Activated naive CD4-positive, alpha-beta T cell treated with anti-CD3 and anti-CD28 coated beads, Interleukin-2, amount 10 ng/mL, durations not matched to agents 7 days and 5 days (primary cell): ENCODE measurements at regions not wholly inside any gene's neighbourhood (a gene's known extent, or its start where the extent isn't known, plus 50 kb on each side); places are given as distances from the start of the nearest gene placed in this dataset.
"Not testable (repeated sequence)": the region's sequence is repeated elsewhere in the genome, so short reads cannot be mapped to it uniquely, and the experiment has no call there.

Source experiments
- CTCF ChIA-PET: fragments of 350-600 bp; sonication (Branson Sonifier 250); formaldehyde crosslinking; loops from one replicate; lab custom pipeline; 2021; ENCODE audit warnings: antibody characterized with exemption; lab: Charles Lee
- DNase-seq: peaks from one replicate; pipeline ENCODE4 v3.0.0-alpha.2; 2020
- H3K27ac Mint-ChIP-seq: one replicate; pipeline ENCODE4 v1.8.0; 2021; ENCODE audit warnings: mild to moderate bottlenecking, moderate library complexity, mixed read lengths
- H3K27me3 Mint-ChIP-seq: one replicate; pipeline ENCODE4 v1.8.0; 2021; ENCODE audit warnings: mild to moderate bottlenecking, mixed read lengths
- H3K36me3 Mint-ChIP-seq: one replicate; pipeline ENCODE4 v1.8.0; 2021; ENCODE audit warnings: mixed read lengths
- H3K4me1 Mint-ChIP-seq: one replicate; pipeline ENCODE4 v1.8.0; 2021; ENCODE audit warnings: mixed read lengths
- H3K4me3 Mint-ChIP-seq: one replicate; pipeline ENCODE4 v1.8.0; 2021; ENCODE audit warnings: mild to moderate bottlenecking, moderate library complexity, mixed read lengths
- H3K9me3 Mint-ChIP-seq: one replicate; pipeline ENCODE4 v1.8.0; 2021; ENCODE audit warnings: mixed read lengths

DNA sequence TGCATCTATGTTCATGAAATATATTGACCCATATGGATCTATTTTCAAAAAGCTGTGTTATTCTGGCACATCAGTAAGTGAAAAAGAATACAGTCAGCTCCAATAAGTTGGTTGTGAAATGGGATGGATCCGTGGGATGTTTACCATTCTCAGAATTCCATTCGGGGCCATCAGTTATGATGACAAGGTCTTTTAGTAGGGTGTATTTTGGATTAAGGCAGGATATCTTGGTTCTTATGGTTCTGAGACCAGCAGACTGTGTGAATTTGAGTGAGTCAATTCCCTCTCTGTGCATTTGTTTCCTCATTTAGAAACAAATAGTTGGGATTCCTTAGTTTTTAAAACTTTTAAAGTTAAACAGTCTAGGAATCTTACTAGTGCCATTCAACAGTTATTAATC is 287.4 kb downstream of the CD109 start:
- Mint-ChIP-seq H3K4me3 (no peak overlapping the region), H3K27ac (no peak overlapping the region), H3K4me1 (no peaks in the 10 kb centered on the region), H3K27me3 (no peaks in the 10 kb centered on the region), H3K9me3 (no peaks in the 10 kb centered on the region), H3K36me3 (no peaks in the 10 kb centered on the region)
- CTCF ChIA-PET = no interaction called here
- no peak for DNase-seq

DNA sequence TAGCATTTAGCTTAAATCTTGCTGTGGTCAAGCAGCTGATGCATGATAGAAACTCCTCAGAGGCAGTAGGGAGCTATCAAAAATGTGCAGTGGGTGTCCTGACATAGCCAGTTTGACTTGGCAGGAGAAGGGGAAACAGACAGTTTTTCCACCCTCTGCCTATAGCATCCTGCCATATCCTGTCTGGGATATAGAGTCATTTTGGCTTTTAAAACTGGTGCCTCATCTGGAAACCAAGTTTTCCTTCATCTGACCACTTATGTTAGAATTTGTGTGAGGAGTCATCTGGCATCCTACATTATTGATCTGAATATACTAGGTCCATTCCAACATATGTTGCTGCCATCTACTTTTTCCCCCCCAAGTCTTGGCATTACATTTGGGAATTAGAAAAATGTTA is 284.1 kb downstream of the CD109 start:
- Mint-ChIP-seq H3K36me3 (no peaks in the 10 kb centered on the region), H3K4me1 (no peaks in the 10 kb centered on the region), H3K9me3 (no peaks in the 10 kb centered on the region), H3K27ac (no peak overlapping the region), H3K4me3 (no peak overlapping the region), H3K27me3 (no peaks in the 10 kb centered on the region)
- CTCF ChIA-PET = interaction anchor here (0.6 to 1.0 kb wide), 2 partner anchors 11 to 37 kb away, joined by 3 to 6 read pairs; no protein-coding TSS in a partner anchor
- no peak for DNase-seq

DNA sequence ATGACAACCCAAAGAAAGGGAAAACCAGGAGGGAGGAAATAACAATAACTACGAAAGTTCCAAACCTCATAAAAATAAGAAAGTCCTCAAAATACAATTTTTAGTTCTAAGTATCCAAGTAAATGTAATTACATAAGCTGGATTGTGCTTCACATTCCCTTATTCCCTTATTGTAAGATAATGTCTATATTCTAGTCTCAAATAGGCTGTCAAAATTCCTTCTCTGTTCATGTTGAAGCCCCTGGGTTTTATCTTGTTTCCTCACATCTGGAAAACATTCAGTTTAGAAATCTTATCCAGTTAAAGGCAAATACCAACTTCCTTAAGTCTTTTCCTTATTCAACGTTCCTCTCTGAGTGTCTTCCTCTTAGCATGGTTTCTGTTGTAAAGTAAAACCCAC is 282.3 kb downstream of the CD109 start:
- no peaks in the 10 kb centered on the region for H3K4me1 Mint-ChIP-seq
- no peak overlapping the region for H3K4me3 Mint-ChIP-seq
- no peaks in the 10 kb centered on the region for H3K36me3 Mint-ChIP-seq
- H3K27ac Mint-ChIP-seq = no peak overlapping the region
- CTCF ChIA-PET = no interaction called here
- no peaks in the 10 kb centered on the region for H3K9me3 Mint-ChIP-seq
- DNase-seq = no peak
- no peaks in the 10 kb centered on the region for H3K27me3 Mint-ChIP-seq

DNA sequence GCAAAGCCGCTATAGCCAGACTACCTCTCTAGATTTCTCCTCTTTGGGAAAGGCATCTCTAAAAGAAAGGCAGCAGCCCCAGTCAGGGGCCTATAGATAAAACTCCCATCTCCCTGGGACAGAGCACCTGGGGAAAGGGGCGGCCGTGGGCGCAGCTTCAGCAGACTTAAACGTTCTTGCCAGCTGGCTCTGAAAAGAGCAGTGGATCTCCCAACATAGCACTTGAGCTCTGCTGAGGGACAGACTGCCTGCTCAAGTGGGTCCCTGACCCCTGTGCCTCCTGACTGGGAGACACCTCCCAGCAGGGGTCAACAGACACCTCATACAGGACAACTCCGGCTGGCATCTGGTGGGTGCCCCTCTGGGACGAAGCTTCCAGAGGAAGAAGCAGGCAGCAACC is 276.5 kb downstream of the CD109 start:
- CTCF ChIA-PET, H3K9me3 Mint-ChIP-seq, H3K4me3 Mint-ChIP-seq, H3K4me1 Mint-ChIP-seq, H3K36me3 Mint-ChIP-seq, DNase-seq, H3K27me3 Mint-ChIP-seq, H3K27ac Mint-ChIP-seq: not testable (repeated sequence)

DNA sequence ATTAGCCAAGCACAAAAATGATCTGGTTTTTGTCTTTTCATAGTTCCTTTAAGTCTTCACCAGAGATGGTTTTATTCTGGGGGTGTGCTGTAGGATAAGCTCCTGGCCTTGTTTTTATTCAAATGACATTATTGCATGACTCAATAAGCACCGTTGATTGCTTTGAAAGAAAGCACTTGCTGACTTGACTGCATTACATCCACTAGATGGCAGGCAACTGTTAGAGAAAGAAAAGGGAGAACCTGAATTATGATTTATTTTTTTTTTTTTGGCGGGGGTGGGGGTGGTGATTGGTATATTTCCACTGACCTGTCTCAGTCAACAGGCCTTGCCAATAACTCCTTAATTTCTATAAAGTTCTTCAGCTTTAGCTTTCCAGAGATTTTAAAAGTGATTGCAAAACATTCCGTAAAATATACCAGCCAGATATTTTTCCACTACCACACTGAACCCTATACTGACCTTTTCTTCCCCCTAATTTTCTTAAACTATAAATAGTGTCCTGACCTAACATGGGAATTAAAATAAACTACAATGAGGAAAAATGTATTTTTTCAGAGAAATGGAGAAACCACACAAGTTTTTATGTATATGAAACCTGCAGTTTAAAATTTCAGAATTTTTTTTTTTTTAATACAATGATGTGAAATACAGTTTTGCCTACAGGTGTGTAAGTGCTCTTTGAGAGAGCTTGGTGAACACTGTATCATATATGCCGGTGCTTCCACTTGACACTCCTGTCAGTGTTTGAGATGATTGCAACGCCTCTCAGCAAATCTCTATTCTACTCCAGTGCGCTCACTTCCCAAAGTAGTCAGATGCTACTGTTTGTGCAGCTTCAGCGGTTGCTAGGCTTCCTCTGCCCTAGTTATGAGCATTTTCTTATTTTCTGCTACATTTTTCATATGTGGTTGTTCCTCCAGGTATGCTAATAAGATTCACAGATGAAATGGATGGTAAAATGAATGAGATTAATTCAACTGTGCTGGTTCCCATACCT is 274.3 kb downstream of the CD109 start:
- CTCF ChIA-PET = interaction anchor here (0.6 to 2.0 kb wide), 8 partner anchors 9 to 1207 kb away, joined by 3 to 6 read pairs (median 4); no protein-coding TSS in a partner anchor
- H3K4me3 Mint-ChIP-seq = no peak overlapping the region

DNA sequence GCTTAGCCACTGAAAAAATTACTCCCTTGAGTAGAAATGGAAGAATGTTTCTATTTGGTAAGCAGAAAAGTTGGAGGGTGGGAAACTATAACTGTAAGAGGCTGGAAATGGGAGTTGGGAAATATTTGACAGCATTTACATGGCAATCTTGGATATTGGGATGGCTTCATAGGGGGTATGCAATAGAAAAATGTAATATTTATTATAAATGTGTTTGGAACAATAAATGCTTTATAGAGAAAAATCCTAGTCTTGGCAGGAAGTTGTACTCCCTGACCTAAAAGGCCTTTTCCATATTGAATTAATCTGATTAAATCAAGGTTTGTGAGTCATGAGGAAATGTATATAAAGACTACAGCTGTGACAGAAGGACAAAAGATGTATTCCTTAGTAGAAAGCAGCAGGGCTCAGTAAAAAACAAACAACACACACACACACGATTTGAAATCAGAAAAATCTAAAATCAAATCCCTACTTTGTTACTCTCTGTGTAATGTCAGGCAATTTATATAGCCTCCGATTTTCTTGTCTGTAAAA is 272.3 kb downstream of the CD109 start:
- no peak for DNase-seq
- CTCF ChIA-PET = interaction anchor here (0.8 to 2.0 kb wide), 2 partner anchors 112 to 1241 kb away, joined by 4 to 5 read pairs; no protein-coding TSS in a partner anchor
- no peak overlapping the region for H3K4me3 Mint-ChIP-seq
- H3K4me1 Mint-ChIP-seq = no peaks in the 10 kb centered on the region
- no peaks in the 10 kb centered on the region for H3K36me3 Mint-ChIP-seq
- no peak overlapping the region for H3K27ac Mint-ChIP-seq
- H3K27me3 Mint-ChIP-seq = no peaks in the 10 kb centered on the region
- no peaks in the 10 kb centered on the region for H3K9me3 Mint-ChIP-seq

More for the DNA sequence above, 274.3 kb downstream of the CD109 start:
- Mint-ChIP-seq H3K27ac (no peak overlapping the region), H3K4me1 (no peaks in the 10 kb centered on the region), H3K9me3 (no peaks in the 10 kb centered on the region), H3K36me3 (no peaks in the 10 kb centered on the region), H3K27me3 (no peaks in the 10 kb centered on the region)
- DNase-seq = no peak

DNA sequence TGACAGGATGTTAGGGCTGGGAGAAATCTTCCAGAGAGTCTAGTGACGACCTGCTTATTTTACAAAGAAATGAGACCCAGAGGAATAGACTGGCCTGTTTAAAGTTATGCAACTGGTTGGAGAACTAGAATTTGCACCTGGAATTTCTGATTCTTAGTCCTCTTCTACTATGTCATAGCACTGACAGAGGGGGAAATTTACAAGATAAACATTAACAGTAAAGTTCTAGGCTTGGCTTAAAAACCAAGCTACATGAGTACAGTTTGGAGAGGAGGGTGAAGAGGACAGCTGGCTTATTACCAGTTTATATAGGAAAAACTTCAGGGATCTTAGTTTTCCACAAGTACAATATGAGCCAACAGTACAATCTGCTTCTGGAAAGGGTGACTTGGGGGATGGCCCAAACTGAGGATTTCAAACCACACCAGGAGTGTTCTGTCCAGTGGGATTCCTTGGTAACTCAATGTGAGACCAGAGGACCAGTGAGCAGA is 269.6 kb downstream of the CD109 start:
- Mint-ChIP-seq H3K4me3 (no peak overlapping the region), H3K4me1 (no peaks in the 10 kb centered on the region), H3K36me3 (no peaks in the 10 kb centered on the region), H3K9me3 (no peaks in the 10 kb centered on the region), H3K27ac (no peak overlapping the region), H3K27me3 (no peaks in the 10 kb centered on the region)
- no peak for DNase-seq
- CTCF ChIA-PET = no interaction called here

DNA sequence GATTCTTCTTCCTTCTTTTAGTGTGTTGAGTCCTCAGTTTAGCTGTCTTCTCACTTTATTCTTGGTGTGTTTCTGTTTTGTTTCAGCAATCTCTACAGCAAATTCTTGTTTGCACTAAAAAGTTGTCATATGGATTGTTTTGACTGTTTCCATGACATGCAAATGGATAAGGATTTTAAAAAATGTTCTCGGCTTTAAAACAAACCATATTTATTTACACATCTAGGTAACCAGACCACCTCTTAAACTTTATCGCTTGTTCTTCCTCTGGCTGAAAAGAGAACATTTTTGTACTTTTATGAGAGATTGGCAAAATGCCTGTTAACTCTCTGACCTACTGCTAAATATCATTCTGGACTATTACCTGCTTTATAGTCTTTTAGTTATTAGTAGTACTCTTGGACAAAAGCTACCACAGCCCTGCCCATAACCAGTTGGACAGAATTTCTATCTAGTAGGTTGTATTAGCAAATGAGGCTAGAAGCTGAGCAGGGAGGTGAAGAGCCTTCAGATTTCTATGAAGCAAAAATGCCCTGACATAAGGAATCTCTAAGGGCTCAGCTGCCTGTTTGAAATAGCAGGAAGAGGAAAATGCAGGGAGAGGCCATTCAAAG is 268.3 kb downstream of the CD109 start:
- no peak overlapping the region for H3K4me3 Mint-ChIP-seq
- no peak overlapping the region for H3K27ac Mint-ChIP-seq
- CTCF ChIA-PET = no interaction called here
- H3K9me3 Mint-ChIP-seq = no peaks in the 10 kb centered on the region
- H3K27me3 Mint-ChIP-seq = no peaks in the 10 kb centered on the region
- H3K4me1 Mint-ChIP-seq = no peaks in the 10 kb centered on the region
- no peaks in the 10 kb centered on the region for H3K36me3 Mint-ChIP-seq
- no peak for DNase-seq

DNA sequence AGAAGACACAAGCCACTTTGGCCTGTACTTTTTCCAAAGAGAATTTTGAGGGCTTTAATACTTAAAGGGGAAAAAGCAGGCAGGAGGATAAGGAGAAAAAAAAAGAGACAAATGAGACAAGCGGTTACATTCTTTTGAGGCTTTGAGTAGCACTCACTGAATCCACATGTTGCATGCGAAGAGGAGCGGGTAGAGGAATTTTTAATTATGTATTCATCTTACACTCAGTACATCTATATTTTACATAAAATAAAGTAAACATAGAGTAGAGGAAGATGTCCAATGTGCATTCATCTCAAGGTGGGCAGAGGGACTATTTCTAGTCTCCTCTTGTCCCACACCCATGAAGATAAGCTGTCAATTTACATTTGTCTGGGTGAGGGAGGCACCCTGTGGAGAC is 266.9 kb downstream of the CD109 start:
- Mint-ChIP-seq H3K9me3 (no peaks in the 10 kb centered on the region), H3K27ac (no peak overlapping the region), H3K27me3 (no peaks in the 10 kb centered on the region), H3K4me1 (no peaks in the 10 kb centered on the region), H3K4me3 (no peak overlapping the region), H3K36me3 (no peaks in the 10 kb centered on the region)
- DNase-seq = no peak
- CTCF ChIA-PET = interaction anchor here (0.6 kb wide), 1 partner anchor 16 kb away, joined by 3 read pairs; no protein-coding TSS in a partner anchor

DNA sequence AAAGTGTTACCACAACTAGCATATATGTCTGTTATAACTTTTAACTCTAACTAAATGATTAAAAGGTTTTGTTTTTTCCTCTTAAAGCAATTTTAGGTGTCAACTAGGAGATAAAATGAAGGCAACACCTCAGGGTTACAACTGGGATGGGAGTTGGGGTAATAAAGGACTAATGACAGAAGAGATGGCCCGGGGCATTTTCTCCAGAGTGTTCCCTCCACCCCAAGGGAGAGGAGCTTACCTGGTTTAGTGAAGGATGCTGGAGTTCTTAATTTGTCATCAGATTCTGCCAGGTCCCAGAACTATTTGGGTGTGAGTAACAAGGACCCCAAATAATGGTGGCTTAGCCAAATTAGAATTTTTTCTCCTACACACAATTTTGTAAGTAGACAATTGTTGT is 260.3 kb downstream of the CD109 start:
- H3K27ac Mint-ChIP-seq = no peak overlapping the region
- no peaks in the 10 kb centered on the region for H3K36me3 Mint-ChIP-seq
- no peaks in the 10 kb centered on the region for H3K27me3 Mint-ChIP-seq
- no peaks in the 10 kb centered on the region for H3K4me1 Mint-ChIP-seq
- CTCF ChIA-PET = no interaction called here
- DNase-seq = no peak
- no peaks in the 10 kb centered on the region for H3K9me3 Mint-ChIP-seq
- H3K4me3 Mint-ChIP-seq = no peak overlapping the region

DNA sequence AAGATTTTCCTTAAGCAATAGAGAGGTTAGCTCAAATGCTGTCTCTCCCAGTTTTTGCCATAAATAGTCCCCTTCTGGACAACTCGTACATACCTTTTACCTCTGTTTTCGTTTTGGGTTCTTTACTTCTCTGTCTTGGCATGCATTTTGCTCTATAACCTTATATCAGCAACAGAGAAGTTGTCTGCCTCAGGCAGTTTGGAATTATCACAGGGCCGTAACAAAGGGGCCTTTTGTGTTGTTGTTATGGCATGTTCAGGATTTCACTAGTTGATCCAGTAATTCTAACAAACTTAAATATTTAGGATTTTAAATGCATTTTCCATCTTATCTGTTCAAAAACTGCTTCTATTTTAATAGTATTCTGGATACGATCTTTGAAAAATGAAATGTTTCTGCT is 259.8 kb downstream of the CD109 start:
- CTCF ChIA-PET = no interaction called here
- no peak for DNase-seq
- no peaks in the 10 kb centered on the region for H3K36me3 Mint-ChIP-seq
- no peaks in the 10 kb centered on the region for H3K4me1 Mint-ChIP-seq
- no peaks in the 10 kb centered on the region for H3K9me3 Mint-ChIP-seq
- no peak overlapping the region for H3K4me3 Mint-ChIP-seq
- no peaks in the 10 kb centered on the region for H3K27me3 Mint-ChIP-seq
- no peak overlapping the region for H3K27ac Mint-ChIP-seq

DNA sequence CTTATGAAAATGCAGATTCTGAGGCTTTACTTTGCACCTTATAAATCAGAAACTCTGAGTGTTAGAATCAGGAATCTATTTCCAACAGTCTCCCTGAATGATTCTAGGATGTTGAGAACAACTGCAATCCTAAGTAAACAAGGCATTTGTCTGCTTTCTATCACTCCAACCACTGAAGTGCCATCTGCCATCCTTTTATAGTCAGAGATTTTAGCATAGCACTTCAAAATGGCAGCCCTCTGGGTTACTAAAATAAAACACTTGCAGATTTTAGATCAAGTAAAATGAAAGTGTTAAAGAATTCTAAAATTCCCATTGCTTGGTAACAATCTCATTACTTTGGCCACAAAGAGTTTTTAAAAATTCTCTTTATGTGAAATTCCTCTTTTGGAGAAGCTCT is 258.9 kb downstream of the CD109 start:
- Mint-ChIP-seq H3K4me1 (no peaks in the 10 kb centered on the region), H3K27ac (no peak overlapping the region), H3K9me3 (no peaks in the 10 kb centered on the region), H3K4me3 (no peak overlapping the region), H3K36me3 (no peaks in the 10 kb centered on the region), H3K27me3 (no peaks in the 10 kb centered on the region)
- CTCF ChIA-PET = no interaction called here
- no peak for DNase-seq

DNA sequence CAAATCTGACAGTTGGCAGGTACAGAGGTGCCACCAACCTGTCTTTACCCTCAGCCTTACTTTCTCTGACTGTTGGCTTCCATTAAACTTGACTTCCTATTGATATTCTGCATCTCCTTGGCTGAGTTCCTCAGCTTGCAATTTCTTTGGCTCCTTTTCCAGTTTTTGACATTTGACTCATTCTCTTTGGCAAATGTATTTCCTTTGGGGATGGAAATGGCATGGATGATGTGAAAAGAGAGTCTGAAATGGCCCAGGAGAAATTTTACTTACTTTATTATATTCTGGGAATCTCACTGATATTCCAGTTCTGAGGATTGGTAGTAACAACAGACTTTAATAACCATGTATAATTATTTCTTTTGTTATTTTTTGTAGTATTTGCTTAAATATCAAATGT is 255.2 kb downstream of the CD109 start:
- no peaks in the 10 kb centered on the region for H3K9me3 Mint-ChIP-seq
- H3K4me3 Mint-ChIP-seq = no peak overlapping the region
- H3K27me3 Mint-ChIP-seq = no peaks in the 10 kb centered on the region
- H3K36me3 Mint-ChIP-seq = no peaks in the 10 kb centered on the region
- peaks cover 5% of the 10 kb centered on the region for H3K4me1 Mint-ChIP-seq
- DNase-seq = no peak
- no peak overlapping the region for H3K27ac Mint-ChIP-seq
- CTCF ChIA-PET = interaction anchor here (0.5 kb wide), 1 partner anchor 19 kb away, joined by 5 read pairs; no protein-coding TSS in a partner anchor

DNA sequence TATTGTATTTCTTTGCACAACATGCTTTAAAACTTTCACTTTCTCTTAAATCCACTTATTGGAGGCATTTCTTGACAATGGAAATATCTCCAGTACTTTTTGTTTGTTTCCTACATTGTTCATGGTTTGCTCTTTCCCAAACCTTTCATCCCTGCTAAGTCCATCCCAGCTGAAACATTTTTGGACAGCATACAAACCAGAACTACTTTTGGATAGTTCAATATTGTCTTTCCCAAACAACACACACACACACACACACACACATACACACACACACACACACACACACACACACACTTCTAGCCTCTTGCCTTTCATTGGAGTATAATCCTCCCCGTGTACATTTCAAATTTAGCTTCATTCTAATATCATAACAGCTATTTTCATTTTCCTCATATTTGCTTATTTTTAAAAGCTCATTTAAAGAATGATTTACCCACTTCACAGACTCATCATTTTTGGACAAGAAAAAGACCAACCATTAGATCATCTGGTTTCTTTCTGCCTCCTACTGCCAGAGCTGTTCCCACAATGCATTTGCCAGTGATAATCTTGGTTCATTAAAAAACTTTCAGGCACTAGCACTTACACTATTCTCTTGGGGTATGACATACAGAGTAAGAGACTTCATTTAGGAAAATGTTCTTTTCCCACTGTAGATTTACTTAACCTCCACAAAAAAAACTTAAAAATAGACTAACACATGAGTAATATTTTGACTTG is 248.1 kb downstream of the CD109 start:
- Mint-ChIP-seq H3K4me3 (no peak overlapping the region), H3K36me3 (no peaks in the 10 kb centered on the region), H3K9me3 (no peaks in the 10 kb centered on the region), H3K27ac (no peak overlapping the region), H3K27me3 (no peaks in the 10 kb centered on the region), H3K4me1 (peaks cover 5% of the 10 kb centered on the region)
- no peak for DNase-seq
- CTCF ChIA-PET = interaction anchor here (0.6 kb wide), 1 partner anchor 36 kb away, joined by 3 read pairs; no protein-coding TSS in a partner anchor
